ENCODE measurements at regions not wholly inside any gene's neighbourhood (a gene's known extent, or its start where the extent isn't known, plus 50 kb on each side); places are given as distances from the start of the nearest gene placed in this dataset.
"Not testable (repeated sequence)": the region's sequence is repeated elsewhere in the genome, so short reads cannot be mapped to it uniquely, and the experiment has no call there.

DNA sequence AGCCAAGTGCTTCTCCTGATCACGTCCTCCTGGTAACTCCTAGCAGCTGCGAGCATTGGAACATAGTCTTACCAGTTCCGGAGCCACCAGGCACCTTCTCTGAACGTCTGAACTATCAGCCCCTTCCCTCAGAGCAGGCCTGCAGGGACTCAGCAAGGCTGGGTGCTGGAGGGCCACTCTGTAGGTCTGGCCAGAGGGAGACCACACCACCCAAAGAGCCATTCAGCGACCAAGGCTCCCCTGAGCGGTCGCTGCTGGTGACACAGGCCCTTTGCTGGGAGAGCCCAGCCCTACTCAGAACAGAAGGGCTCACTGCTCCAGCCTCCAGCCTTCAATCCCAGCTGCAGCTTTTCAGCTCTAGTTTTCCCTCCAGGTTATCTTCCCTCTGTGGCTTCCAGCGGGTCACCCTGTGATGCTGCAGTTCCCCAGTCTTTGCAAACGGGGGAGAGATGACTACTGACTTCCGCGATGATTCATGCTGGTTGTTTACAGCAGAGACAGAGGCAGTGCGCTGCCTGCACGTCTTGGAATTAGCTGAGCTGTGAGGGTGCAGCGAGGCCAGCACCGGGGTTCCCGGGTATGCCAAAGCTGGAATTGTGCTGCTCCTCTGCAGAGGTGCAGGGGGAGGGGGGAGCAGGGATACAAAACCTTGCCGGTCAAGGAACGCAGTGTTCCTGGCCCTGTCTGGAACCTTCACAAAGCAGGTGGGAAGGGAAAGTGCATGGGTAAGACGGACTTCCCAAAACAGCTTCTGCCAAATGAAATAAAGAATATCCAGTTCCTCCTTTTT is 161.4 kb downstream of the LY86 start:
- DNase-seq, result peak; percentile 64

DNA sequence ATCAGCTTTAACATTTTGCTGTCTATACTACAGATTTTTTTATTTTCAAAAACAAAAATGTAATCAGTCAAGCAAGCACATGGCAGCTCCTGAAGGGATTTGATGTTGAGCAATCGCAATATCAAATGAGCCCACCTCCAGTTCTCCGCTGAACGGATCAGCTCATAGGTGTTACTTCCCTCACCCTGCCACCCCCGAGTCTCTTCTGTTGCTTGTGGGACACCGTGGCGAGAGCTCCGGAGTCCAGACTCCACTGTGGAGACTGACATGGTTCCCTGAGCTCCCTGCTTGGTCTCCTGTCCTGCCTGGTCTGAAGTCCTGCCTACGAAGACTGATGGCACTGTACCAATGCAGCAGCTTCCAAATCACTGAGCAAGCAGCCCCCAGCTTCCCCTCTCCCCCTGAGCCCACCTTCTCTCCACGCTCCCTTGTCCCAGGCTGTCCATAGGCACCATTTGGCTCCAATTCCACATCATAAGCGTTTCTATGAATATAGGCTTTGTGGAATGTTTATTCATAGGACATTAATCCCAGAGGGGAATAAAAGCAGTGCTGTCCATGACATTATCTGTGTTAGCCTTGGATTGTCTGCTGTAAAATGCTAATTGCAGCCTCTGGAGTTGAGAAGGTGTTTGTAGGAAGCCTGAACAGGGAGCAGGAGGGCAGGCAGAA is 162.2 kb downstream of the LY86 start:
- DNase-seq, result no peak

DNA sequence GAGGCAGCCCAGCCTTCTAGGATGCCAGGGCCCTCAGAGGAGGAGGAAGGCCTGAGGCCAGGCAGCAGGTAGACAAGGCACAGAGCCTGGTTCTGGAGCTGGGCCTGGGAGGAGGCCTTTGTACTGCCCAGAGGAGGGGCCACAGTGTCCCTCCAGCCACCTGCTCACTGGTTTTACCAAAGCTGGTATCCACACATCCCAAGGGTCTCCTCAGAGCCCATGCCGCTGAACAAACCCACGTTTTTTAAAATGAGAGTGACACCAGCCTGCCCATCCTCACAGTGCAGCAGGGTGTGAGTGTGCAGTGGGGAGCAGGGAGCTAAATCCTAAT is 162.7 kb downstream of the LY86 start:
- DNase-seq, result no peak

DNA sequence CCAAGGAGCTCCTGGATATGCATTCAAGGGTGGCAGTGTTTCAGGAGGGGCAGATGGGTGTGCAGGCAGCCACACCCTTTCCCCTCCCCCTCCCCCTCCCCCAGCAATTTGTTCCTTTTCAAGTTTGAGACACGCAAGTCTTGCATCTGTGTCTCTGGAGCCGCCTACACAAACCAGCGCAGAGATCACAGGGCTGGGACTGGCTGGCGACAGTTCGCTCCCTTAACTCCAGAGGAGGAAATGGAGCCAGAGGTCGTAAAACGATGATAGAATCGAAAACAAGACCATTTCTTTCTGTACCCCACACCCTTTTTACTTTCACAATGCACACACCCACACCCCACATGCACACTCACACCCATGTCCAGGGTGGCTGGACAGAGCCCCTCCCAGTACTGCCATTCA is 163.1 kb downstream of the LY86 start:
- no peak for DNase-seq

DNA sequence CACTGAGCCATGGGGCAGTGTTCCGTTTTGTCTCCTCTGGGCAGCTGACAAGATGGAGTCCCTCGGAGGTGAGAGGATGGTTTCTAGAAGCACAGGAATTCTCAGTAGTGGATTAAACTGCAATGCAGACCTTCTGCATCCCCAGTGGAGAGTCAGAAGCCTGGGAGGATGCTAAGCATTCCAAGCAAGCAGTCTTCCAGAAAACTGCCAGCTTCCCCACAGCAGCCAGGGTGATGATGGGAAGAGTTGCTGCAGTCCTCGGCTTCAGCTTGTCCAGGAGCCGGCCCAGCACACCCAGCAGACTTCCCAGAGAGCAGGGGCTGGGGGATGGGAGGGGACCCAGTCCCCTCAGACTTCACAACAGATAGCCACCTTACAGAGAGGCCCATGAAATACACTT is 163.6 kb downstream of the LY86 start:
- DNase-seq, result no peak

DNA sequence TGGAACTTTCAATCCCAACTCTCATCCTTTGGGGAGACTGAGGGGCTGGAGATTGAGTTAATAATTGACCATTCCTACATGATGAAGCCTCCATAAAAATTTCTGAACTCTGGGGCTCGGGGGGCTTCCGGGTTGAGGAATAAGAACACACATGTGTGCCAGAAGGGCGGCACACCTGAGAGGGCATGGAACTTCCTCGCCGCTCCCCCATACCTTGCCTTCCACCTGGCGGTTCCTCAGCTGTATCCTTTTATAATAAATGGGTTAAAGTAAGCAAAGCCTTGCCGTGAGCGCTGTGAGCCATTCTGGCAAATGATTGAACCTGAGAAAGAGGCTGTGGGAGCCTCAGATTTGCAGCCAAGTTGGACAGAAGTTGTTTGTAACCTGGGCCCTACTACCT is 164.8 kb downstream of the LY86 start:
- no peak for DNase-seq

DNA sequence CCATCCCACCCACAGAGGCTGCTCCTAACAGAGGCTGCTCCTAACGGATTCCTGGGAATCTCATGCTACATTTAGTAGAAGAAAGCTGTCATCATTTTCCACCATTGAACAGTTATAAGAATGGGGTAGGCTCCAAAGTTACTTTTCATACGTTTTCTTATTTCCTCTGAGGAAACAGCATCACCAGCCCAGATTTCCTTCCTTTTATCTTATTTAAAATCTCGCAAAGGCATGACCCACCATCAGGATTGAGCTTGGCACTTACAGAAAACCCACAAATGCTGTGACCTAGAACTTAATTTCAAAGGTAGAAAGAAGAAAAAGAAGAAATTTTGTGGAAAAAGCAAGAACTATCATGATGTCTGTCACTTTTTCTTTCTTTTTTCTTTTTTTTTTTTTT is 168.0 kb downstream of the LY86 start:
- DNase-seq, result no peak

DNA sequence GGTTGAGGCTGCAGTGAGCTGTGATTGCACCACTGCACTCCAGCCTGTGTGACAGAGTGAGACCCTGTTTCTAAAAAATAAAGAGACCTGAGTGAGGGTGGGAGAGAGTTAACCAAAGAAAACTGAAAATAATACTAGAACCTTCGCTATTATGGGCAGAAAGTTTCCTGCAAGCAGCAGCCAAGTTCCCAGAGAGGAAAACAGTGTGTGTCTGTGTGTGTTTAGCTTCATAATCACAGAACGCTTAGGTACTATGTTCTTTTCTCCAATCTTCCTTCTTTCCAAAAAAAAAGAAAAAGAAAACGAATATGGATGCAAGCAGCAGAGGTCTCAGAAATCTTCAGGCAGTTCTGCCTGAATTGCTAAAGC is 170.0 kb downstream of the LY86 start:
- no peak for DNase-seq

DNA sequence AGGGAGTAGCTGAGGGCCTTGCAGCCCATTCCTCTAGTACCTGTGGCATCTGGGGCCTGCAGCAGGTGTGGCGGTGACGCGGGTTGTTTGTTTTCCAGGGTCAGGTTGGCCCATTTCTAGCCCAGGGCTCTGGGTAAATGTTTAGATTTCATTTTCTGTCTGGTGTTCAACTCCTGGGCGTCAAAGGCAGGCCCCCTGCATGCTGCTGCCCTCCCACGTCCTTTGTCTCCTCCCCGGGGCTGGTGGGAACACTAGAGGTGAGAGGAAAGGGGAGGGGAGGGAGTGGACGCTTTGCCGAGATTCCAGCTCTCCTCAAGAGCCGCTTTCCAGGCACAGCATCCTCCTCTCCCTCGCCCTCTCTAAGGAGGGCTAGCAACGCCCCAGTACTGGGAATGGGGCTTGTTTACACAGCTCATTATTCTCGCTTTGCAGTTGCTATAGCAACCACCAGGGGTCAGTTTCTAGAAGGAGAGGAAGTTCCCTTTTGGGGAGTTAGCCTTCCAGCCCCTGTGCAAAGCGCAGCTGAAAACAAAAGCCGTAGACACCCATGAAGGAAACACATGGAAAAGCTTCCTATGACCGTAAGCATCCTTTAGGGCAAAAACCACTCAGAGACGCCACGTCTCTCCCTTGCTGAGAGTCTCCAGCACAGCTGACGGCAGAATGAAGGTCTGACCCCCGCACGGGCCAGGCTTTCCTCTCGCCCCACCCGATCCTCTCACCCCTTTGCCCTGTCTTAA is 170.6 kb downstream of the LY86 start:
- peak; percentile 42 for DNase-seq

DNA sequence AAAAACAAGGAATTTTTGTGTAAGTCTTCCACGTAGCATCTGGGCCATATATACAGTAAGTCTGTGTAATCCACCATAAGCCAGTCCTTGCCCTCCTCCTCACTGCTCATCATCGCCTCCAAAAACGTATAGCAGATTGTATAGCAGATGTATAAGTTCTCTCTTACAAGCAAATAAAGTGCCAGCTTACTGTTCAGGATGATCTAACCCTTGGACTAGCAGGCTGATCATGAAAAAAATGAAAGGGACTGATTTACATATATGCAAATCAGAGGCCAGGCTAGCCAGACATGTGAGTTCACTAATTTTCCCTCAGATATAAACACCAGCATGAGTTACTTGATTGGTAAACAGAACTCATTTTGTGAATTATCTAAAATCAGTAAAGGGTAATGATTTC is 171.5 kb downstream of the LY86 start:
- no peak for DNase-seq

DNA sequence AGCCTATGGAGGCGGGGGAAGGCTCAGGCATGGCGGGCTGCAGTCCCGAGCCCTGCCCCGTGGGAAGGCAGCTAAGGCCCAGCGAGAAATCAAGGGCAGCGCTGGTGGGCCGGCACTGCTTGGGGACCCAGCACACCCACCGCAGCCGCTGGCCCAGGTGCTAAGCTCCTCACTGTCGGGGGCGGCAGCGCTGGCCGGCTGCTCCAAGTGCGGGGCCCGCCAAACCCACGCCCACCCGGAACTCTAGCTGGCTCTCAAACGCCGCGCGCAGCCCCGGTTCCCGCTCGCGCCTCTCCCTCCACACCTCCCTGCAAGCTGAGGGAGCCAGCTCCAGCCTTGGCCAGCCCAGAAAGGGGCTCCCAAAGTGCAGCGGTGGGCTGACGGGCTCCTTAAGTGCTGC is 174.0 kb downstream of the LY86 start:
- not testable (repeated sequence) for DNase-seq

DNA sequence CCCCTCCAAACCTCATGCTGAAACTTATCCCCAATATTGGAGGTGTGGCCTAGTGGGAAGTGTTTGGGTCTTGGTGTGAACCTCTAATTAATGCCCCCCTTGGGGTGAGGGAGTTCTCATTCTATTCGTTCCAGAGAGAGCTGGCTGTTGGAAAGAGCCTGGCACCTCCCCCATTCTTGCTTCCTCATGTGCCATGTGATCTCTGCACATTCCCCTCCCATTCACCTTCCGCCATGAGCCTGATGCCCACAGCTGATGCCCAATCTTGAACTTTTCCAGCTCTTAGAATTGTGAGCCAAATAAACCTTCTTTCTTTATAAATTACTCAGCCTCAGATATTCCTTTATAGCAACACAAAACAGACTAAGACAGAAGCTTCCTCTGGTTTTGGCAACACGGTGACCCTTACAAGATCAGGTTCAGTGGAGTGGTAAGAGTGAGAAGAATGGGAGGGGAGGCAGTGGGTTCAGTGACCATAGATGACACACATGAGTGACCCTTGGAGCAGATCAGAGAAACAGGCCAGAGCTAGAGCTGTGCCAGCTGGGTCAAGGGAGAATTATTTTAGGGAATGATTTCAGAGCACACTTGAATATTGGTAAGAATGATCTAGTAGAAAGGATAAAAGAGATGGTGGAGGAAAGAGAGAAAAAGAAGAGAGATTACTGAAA is 176.4 kb downstream of the LY86 start:
- DNase-seq, result no peak

DNA sequence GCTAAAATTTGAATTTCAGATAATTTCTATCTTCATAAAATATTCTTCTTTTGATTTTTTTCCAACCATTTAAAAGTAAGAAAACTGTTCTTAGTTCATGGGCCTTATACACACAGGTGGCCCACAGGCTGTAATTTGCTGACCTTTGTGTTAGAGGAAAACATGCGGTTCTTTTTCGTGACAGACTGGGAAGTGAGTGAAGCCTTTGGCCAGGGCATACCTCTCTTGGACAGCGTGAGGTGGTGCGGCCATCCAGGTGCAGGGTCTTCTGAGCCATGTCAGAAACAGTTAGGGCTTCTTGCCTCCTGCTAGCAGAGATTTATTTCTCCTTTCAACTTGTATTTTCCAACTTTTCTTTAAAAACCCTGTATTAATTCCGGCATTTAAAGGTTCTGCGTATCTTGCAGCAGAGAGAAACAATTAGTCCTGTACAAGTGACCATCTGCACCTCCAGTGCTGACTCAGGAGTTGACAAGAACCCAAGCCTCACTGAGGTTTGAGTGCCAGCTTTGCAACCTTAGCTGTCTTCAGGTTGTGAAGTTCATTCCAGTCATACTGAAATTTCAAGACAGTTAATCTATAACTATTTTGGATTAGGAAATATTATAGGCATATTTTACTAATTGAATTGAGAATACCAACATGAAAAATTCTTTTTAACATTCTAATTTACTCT is 177.8 kb downstream of the LY86 start:
- no peak for DNase-seq

DNA sequence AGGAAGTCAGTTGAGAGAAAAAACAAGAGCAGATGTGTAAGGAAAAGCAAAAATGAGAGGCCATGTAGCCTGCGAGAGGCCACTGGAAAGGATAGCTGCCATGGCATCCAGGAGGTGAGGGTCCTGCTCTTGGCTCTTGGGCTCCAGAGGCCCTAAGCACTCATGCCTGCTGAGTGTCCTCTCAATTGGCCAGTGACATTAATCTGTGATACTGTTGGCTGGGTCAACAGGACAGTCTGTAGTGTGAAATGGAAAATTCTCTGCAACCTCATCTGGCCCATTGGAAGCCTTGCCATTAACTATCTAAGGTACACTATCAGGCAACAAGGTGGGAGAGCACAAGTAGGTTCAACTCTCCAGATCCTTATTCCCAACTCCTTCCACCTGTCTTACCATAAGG is 180.9 kb downstream of the LY86 start:
- no peak for DNase-seq

DNA sequence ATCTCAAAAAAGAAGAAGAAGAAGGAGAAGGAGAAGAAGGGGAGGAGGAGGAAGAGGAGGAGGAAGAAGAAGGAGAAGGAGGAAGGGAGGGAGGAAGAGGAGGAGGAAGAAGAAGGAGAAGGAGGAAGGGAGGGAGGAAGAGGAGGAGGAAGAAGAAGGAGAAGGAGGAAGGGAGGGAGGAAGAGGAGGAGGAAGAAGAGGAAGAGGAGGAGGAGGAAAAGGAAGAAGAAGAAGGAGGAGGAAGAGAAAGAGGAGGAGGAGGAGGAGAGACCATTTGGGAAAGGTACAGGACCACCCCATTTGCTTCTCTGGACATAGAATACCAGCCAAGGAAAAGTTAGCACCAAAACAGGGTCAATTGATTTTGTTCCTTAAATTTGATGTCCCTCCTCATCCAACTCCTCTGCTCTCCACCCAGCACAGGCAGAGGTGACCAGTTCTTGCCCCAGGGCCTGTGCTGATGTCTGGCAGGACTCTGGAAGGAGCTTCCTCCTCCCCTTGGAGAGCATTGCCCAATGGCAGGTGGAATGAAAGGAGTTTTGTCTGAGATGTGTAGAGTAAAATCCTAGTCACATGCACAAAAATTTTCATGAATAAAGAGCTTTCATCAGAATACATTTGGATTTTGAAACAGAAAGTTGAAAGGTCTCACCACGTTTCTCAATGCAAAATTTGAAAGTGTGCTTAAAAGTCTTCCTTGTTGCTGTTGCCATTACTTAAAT is 182.9 kb downstream of the LY86 start:
- no peak for DNase-seq

DNA sequence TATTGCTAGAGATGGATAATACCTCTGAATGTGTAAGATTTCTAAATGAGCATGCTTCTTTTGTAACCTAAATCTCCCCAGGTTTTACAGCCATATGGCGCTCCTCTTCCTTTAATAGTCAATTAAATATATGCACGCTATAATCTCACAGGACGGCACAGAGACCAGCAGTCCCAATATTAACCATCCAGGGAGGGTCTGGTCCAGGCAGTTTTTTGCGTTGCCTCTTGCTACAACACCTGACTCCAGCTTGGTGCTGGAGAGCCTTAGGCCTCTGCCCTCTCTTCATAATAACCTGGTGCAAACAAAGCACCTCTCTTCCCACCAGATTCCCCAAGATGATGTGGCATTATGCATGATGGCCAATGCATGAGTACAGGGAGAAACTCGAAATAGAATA is 183.4 kb downstream of the LY86 start:
- no peak for DNase-seq

DNA sequence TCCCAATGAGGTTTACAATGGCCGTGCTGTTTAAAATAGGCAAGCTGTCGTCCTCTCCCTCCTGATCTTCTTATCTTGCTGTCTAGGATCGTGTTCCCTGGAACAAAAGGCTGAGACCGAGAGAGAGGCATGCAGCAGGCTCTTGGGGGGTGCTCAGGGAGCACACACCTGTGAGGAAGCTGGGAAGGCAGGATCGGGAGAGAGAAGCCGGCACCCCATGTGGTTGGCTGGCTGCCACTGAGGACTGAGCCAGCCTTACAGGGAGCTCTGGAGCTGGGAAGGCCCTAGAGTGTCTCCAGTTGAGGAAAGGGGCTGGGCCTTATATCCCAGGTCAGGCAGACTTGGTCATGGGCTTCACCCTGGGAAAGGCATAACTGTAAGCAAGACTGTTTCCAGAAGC is 184.2 kb downstream of the LY86 start:
- DNase-seq, result no peak

DNA sequence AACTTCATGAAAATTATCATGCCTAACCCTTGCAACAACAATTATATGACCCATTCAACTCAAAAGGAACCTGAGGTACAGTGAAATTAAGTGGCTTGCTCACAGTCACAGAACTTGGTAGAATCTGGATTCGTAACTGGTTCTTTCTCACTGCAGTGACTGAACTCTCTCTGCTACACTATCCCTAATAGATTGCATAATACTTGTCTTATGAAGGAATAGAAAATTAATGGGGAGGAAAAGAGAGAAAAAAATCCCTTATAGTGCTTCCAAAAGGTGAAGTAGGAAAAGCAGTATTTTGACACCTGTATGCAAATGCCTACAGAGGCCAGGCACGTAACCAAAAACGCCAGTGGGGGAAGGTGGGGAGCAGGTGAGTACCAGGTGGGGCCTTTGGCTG is 186.6 kb downstream of the LY86 start:
- no peak for DNase-seq

DNA sequence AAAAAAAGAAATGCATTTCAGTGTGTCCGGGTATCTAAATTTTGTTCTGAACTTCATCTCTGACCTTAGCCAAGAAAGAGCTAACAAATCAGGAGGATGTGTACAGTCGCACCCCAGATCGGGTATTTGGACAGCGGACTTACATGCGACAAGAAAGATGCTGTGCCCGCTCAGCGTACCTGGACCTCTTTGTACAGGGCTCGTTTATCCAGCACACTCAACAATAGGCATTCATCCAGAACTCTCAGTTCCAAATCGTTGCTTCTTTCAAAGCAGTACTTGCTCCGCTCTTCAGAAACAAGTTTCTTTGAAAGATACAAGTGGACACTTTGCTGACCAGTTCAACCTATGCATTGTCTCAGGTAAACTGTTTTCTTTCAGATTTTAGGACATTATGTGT is 191.7 kb downstream of the LY86 start:
- DNase-seq, result no peak

DNA sequence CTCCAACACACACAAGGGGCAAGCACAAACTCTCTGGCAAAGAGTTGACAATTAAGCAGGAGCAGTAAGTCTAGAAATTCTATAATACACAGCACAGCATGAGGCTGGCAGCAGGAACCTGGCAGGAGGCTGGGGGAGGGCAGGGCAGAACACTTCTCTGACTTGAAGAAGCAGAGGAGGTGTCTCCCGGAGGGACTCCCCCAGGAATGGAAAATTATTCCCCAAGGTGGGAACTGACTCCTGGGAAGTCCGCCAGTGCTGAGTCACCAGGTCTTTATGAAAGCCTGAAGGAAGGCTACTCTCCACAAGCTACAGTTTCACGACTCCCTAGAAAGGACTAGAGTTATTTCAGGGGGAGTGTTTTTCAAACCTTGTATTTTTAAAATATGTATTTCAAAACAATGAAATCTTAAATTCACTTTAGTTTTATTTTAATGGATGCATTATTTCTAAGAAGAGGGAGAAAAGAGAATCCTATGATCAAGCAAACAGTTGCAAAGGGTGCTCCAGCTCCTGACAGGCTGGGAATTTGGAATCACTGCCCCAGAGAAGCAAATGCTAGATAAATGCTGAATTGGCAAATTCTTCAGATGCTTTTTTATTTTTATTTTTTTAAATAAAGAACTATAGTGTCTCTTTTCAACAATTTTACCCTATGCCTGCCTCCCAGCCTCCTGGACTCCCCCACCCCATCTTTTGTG is 192.8 kb downstream of the LY86 start:
- no peak for DNase-seq

DNA sequence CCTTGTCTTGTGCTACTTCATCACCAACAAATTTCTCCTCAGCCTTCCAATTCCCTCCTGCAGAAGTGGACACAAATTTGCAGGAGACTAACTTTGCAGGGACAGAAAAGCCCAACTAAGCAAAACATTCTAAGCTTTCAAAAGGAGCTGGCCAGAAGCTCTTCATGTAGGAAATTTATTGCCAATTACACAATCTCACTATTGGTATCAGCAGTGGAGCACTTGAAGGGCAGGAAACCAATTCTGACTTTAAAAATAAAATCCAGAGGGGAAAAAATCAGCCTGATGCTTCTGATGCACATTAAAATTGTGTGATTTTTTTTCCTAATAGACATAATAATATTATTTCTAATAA is 193.3 kb downstream of the LY86 start:
- no peak for DNase-seq

DNA sequence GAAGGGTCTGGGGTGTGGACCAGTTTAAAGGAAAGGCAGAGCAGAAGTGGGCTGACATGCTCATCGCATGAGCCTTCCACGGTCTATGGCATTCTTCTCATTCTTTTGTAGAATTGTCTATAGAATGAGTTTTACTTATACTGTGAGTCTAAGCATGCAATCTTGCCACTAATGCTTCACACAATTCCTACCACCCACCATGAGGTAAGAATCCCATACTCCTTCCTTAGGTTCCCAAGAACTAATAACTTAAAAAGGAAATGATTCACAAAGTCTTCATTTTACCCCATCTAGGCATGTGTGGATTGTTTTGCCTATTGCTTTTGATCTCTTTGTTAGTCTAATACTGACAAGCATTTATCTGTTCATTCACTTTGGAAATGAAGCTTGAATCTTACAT is 195.2 kb downstream of the LY86 start:
- no peak for DNase-seq

Measured in CD4-positive, alpha-beta T cell treated with Interleukin-15 for 1 hour (primary cell).